Activated CD8-positive, alpha-beta memory T cell treated with anti-CD3 and anti-CD28 coated beads for 36 hours (primary cell): ENCODE measurements at regions not wholly inside any gene's neighbourhood (a gene's known extent, or its start where the extent isn't known, plus 50 kb on each side); places are given as distances from the start of the nearest gene placed in this dataset.
"Not testable (repeated sequence)": the region's sequence is repeated elsewhere in the genome, so short reads cannot be mapped to it uniquely, and the experiment has no call there.

Experiments used
- CTCF ChIA-PET: fragments of 350-600 bp; sonication (Branson Sonifier 250); formaldehyde crosslinking; loops from one replicate; lab custom pipeline; 2021; ENCODE audit warnings: antibody characterized with exemption; lab: Charles Lee
- POLR2A ChIA-PET: fragments of 350-600 bp; sonication (Branson Sonifier 250); formaldehyde crosslinking; loops from one replicate; lab custom pipeline; 2021; ENCODE audit warnings: antibody characterized with exemption; lab: Charles Lee

DNA sequence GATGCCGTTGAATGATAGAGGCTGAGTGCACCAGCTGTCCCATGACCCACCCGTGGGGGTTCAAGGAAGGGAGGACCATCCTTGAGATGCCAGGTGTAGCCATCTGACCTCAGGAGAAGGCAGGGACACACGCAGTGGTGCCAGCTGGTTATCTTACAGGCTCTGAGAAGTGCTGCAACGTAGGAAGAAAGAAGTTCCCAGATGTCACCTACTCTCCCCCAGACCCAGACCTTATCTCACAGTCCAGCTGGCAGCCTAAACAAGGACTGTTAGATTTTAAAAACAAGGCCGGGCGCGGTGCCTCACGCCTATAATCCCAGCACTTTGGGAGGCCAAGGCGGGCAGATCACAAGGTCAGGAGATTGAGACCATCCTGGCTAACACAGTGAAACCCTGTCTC, 1307.6 kb downstream of the TBC1D22A start:
- POLR2A ChIA-PET, result no interaction called here
- CTCF ChIA-PET, result no interaction called here

DNA sequence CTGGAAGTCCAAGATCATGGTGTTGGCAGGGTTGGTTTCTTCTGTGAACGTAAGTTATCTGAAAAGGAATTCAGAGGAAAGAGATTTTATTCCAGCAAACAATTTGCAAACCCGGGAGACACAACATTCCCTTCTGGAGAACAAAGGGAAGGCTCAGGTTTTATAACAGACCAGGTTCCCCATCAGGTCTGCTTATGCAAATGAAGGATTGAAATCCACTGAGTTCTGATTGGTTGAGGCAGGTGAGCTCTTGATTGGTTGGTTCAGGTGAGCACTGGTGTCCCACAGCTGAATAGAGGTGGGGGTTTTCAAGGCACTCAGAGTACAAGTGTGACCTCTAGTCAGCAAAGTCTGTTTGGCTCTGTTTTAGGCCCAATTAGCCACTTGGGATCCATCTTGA, 1306.8 kb downstream of the TBC1D22A start:
- POLR2A ChIA-PET, result no interaction called here
- CTCF ChIA-PET, result no interaction called here

GRCh38 chr22:48068323-48068885, 1306.0 kb downstream of the TBC1D22A start:
- ChIA-PET POLR2A (no interaction called here), CTCF (no interaction called here)

DNA sequence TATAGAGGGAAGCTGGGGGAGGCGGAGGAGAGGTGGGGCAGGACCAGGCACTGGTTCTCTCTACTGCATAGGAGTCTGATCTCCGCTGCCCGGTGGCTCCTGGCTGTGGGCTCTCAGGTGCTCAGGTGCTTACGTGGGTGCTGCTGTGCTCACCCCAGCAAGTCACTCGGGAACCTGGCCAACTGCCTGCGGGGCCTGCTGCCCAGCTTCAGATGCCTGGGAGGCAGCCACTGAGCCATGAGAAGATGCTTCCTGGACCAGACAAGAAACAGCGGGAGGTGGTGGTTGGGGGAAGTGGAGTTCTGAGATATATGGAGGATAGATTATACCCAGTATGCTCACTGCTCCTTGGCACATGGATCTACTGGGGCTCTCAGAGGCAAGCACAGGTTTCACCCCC, 1303.4 kb downstream of the TBC1D22A start:
- POLR2A ChIA-PET, result no interaction called here
- CTCF ChIA-PET, result interaction anchor here (1.3 kb wide), 1 partner anchor 9 kb away, joined by 3 read pairs; no protein-coding TSS in a partner anchor

GRCh38 chr22:48061726-48062125, 1299.3 kb downstream of the TBC1D22A start:
- ChIA-PET CTCF (no interaction called here), POLR2A (no interaction called here)

- CTCF ChIA-PET, result no interaction called here
- POLR2A ChIA-PET, result no interaction called here
Observed at GRCh38 chr22:48060266-48060665, 1297.8 kb downstream of the TBC1D22A start.

- CTCF ChIA-PET, POLR2A ChIA-PET: not testable (repeated sequence)
Observed at GRCh38 chr22:48059521-48059920, 1297.1 kb downstream of the TBC1D22A start.

- POLR2A ChIA-PET, result no interaction called here
- CTCF ChIA-PET, result interaction anchor here (1.5 kb wide), 1 partner anchor 8 kb away, joined by 3 read pairs; no protein-coding TSS in a partner anchor
Observed at GRCh38 chr22:48057116-48057835, 1294.8 kb downstream of the TBC1D22A start.

- ChIA-PET CTCF (interaction anchor here (1.5 kb wide), 1 partner anchor 10 kb away, joined by 3 read pairs; no protein-coding TSS in a partner anchor), POLR2A (no interaction called here)
Observed at GRCh38 chr22:48055827-48056226, 1293.4 kb downstream of the TBC1D22A start.

DNA sequence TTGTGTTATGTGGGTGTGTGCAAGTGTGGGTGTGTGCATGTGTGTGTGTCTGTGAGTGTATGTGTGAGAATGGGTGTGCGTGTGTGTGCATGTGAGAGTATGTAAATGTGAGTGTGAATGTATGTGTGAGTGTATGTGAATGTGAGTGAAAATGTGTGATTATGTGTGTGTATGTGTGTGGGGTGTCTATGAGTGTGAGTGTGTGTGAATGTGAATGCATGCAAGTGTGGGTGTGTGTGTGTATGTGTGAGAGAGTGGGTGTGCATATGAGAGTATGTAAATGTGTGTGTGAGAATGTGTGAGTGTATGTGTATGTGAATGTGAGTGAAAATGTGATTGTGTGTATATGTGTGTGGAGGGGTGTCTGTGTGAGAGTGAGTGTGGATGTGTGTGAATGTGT, 1292.7 kb downstream of the TBC1D22A start:
- ChIA-PET POLR2A (no interaction called here), CTCF (no interaction called here)

GRCh38 chr22:48054596-48054995, 1292.1 kb downstream of the TBC1D22A start:
- POLR2A ChIA-PET, result no interaction called here

GRCh38 chr22:48053973-48054372, 1291.5 kb downstream of the TBC1D22A start:
- CTCF ChIA-PET, result no interaction called here
- POLR2A ChIA-PET, result no interaction called here

More at GRCh38 chr22:48054596-48054995, 1292.1 kb downstream of the TBC1D22A start:
- CTCF ChIA-PET, result no interaction called here

DNA sequence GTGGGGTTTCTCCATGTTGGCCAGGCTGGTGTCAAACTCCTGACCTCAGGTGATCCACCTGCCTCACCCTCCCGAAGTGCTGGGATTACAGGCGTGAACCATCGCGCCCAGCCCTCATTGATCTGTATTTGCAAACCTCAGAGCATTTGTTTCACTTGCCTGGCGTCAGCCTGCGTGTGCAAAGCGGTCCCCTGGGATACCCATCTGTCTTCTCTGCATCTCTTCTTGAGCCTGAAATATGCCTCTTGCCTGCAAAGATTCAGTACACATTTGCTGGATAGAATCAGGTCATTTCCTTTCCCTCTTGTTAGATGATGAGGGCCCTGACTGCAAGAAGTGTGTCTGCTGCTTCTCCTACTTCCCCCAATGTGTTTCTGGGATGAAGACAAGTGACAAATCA, 1291.0 kb downstream of the TBC1D22A start:
- CTCF ChIA-PET, result no interaction called here
- POLR2A ChIA-PET, result no interaction called here

- CTCF ChIA-PET, result no interaction called here
- POLR2A ChIA-PET, result no interaction called here
Observed at GRCh38 chr22:48052621-48052890, 1290.1 kb downstream of the TBC1D22A start.

DNA sequence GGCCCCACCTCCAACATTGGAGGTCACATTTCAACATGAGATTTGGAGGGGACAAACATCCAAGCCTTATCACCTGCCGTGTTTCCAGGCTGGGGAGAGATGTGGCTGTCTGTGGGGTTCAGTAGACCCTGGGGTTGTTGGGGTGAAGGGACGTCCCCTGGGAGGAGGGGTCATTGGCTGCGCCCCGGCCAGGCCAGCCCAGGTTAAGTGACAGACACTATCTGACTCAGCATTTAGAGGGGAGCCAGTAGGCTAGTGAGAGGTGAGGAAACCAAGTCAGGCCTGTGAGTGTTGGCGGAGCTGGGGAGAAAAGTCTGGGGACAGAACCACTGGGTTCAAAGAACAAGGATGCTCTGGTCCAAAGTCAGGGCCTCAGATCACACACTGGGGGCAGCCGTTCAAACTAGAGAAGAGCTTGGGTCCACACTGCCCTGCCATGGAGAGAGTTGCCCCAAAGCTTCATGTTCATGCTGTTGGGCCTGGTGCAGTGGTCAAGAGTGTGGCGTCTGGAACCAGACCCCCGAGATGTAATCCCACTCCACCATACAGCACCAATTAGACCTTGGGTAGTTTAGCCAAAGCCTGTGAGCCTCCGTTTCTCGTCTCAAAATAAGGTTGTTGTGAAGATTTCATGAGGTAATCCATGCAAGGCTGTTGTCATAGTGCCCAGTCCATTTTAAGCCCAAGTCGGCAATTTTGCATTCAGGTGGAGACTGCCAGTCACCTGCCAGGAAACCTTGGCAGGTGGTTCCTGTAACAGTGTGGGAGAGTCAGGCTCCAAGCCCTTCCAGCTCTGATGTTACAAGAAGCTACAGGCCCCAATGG, 1289.6 kb downstream of the TBC1D22A start:
- POLR2A ChIA-PET, result no interaction called here

GRCh38 chr22:48050836-48051235, 1288.4 kb downstream of the TBC1D22A start:
- CTCF ChIA-PET, result no interaction called here
- POLR2A ChIA-PET, result no interaction called here

More for the DNA sequence above, 1289.6 kb downstream of the TBC1D22A start:
- CTCF ChIA-PET, result no interaction called here

DNA sequence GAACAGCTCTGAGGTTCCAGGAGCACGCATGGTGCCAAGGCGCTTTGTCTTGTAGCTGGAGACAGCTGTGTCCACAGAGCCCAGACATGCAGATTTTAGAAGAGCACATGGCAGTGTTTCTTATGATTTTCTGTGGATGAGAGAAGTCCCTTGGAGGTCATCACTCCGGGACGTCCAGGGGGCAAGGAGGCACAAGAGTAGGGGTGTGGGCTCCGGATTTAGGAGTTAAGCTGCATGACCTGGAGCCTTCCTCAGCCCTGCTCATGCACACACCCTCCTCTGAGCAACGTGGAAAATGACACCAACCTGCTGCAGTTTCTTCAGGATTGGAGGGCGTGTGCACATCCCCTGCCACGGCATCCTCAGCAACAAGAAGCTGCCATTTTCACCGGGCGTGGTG, 1286.7 kb downstream of the TBC1D22A start:
- ChIA-PET CTCF (no interaction called here), POLR2A (no interaction called here)

- ChIA-PET CTCF (no interaction called here), POLR2A (no interaction called here)
Observed at GRCh38 chr22:48047722-48048500, 1285.5 kb downstream of the TBC1D22A start.

DNA sequence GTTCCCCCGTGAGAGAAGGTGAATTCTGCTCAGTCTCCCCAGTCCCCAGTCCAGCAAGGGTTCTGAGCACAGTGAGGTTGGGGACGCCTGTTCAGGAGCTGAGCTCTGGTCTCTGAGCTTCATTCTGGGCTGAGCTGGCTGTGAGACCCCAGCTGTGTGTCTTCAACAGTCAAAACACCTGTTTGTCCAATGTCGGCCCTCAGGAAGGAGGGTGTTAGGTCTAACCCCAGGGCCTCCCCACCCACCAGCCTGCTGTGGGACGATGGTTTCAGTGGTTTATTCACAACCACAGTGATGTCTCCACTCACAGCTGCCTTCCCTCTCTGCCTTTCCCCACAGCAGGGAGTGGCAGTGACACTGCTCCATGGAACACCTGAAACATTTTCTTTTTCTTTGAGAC, 1282.9 kb downstream of the TBC1D22A start:
- POLR2A ChIA-PET, result no interaction called here
- CTCF ChIA-PET, result no interaction called here

DNA sequence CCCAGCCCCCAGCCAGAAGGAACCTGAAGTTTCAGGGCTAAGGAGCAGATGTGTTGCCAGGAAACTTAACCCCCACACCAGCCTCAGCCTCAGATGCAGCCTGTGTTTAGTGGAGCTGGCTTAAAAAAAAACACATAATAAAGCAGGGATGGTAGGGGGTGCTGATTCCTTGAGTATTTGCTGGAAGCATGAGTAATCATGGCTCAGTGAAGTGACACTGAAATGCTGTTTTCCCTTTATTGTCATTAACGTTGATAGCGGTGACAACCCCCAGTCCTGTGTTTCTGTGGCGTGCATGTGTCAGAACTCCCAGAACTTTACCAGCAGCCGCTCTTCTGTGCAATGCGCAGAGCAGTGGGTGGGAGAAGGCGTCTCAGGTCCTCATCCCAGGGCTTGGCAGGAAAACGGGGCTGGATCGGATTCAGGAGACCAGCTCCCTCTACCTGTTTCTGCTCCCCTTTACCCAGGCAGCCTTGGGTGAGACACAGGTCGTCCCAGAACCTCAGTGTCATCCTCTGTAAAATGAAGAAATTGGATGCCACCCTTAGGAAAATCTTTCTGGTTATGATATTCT, 1282.1 kb downstream of the TBC1D22A start:
- POLR2A ChIA-PET, result no interaction called here
- CTCF ChIA-PET, result no interaction called here
